Gastroesophageal sphincter (tissue), 4 donors: ENCODE measurements at regions not wholly inside any gene's neighbourhood (a gene's known extent, or its start where the extent isn't known, plus 50 kb on each side); places are given as distances from the start of the nearest gene placed in this dataset.
"Not testable (repeated sequence)": the region's sequence is repeated elsewhere in the genome, so short reads cannot be mapped to it uniquely, and the experiment has no call there.

ENCODE experiments used
- ATAC-seq: fragments of 150-250 bp; one replicate; pipeline ENCODE4 v1.9.1; 2016; ENCODE audit warnings: mild to moderate bottlenecking, moderate library complexity
- H3K27ac ChIP-seq, 4 donors: fragments of 200-600 bp; sonication (generic) in 3 of 4; 1 replicate in 3 of 4; 2 replicates in 1 of 4; pipeline ENCODE4 v1.5.1; 2016 to 2019
- H3K27me3 ChIP-seq: fragments of 200-600 bp; sonication (generic); one replicate; pipeline ENCODE4 v1.5.1; 2019
- H3K36me3 ChIP-seq, 2 donors: fragments of 200-600 bp; sonication (generic); one replicate each; pipeline ENCODE4 v1.5.1; 2019; ENCODE audit warnings: control low read depth in 1 of 2
- H3K4me1 ChIP-seq, 3 donors: fragments of 200-600 bp; sonication (generic); 1 replicate in 2 of 3; 2 replicates in 1 of 3; pipeline ENCODE4 v1.5.1; 2016 to 2019; ENCODE audit warnings: control low read depth in 2 of 3
- H3K4me3 ChIP-seq, 2 donors: fragments of 200-600 bp; sonication (generic); one replicate each; pipeline ENCODE4 v1.5.1; 2019; ENCODE audit warnings: mild to moderate bottlenecking in 1 of 2, moderate library complexity in 1 of 2
- H3K9me3 ChIP-seq, 3 donors: fragments of 200-600 bp; sonication (generic); one replicate each; pipeline ENCODE4 v1.5.1; 2017 to 2019; ENCODE audit warnings: control low read depth in 2 of 3
- EP300 ChIP-seq: sonication (generic); formaldehyde crosslinking; IDR thresholded peaks from one replicate; pipeline ENCODE4 v1.6.1; 2017; ENCODE audit warnings: antibody characterized with exemption, mild to moderate bottlenecking
- POLR2A ChIP-seq, 2 donors: fragments of 450-650 bp; IDR thresholded peaks; one replicate each; pipeline ENCODE4 v1.6.1; 2017; ENCODE audit warnings: antibody characterized with exemption in 2 of 2, mild to moderate bottlenecking in 2 of 2, moderate library complexity in 1 of 2
- POLR2AphosphoS5 ChIP-seq: sonication (generic); formaldehyde crosslinking; IDR thresholded peaks from one replicate; pipeline ENCODE4 v1.6.1; 2017; ENCODE audit warnings: antibody characterized with exemption
- WGBS, 2 donors: methylation state at CpG; one replicate each; pipeline ENCODE4 v1.1.5; 2018; ENCODE audit warnings: low coverage in 1 of 2; 5-methylcytosine and 5-hydroxymethylcytosine counted together
- TF ChIP-seq, protein P1 (sequence below), 4 experiments: fragments of 200-600 bp in 2 of 4; fragments of 450-650 bp in 2 of 4; sonication (generic) in 1 of 4; IDR thresholded peaks; one replicate each; pipeline ENCODE4 v1.5.1; 2017 to 2019; ENCODE audit warnings: antibody characterized with exemption in 4 of 4, mild to moderate bottlenecking in 2 of 4, moderate library complexity in 2 of 4

GRCh38 chr10:36424502-36424901 is 700.9 kb upstream of the ANKRD30A start:
- ATAC-seq, result no peak
- Histone ChIP-seq H3K27me3 (no peaks in the 10 kb centered on the region), H3K4me1 (no peaks in the 10 kb centered on the region), H3K36me3 (no peaks in the 10 kb centered on the region), H3K4me3 (no peak overlapping the region), H3K27ac (no peak overlapping the region), H3K9me3 (no peaks in the 10 kb centered on the region)
- TF ChIP-seq, protein P1, sequence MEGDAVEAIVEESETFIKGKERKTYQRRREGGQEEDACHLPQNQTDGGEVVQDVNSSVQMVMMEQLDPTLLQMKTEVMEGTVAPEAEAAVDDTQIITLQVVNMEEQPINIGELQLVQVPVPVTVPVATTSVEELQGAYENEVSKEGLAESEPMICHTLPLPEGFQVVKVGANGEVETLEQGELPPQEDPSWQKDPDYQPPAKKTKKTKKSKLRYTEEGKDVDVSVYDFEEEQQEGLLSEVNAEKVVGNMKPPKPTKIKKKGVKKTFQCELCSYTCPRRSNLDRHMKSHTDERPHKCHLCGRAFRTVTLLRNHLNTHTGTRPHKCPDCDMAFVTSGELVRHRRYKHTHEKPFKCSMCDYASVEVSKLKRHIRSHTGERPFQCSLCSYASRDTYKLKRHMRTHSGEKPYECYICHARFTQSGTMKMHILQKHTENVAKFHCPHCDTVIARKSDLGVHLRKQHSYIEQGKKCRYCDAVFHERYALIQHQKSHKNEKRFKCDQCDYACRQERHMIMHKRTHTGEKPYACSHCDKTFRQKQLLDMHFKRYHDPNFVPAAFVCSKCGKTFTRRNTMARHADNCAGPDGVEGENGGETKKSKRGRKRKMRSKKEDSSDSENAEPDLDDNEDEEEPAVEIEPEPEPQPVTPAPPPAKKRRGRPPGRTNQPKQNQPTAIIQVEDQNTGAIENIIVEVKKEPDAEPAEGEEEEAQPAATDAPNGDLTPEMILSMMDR (IDR thresholded peaks at IDR 0.05), result no peak
- TF ChIP-seq POLR2A (IDR thresholded peaks at IDR 0.05) (no peak), POLR2AphosphoS5 (no peak), EP300 (no peak)
- 76 to 87% methylated on average over 2 of the region's 2 CpGs for WGBS, 2 donors

DNA sequence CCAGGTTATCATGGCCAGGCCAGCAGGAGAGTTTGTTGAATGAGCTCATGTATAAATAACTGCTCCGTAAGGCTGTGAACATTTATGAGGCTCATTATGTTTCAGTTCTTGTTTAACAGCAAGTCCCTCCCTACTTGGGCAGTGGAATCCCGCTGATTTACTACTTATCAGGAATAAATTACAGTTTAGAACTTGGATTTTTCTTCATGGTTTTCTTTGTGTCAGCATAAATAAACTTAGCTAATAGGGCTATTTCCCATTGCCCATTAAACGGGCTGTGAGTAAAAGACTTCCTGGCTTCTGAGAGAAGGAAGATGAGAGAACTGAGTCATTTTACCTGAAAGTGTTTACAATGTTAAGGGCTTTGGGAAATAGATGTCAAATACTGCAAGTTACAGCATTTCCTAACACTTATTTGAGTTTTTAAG is 701.6 kb upstream of the ANKRD30A start:
- Histone ChIP-seq H3K27ac (no peak overlapping the region), H3K36me3 (no peaks in the 10 kb centered on the region), H3K4me3 (no peak overlapping the region), H3K9me3 (no peaks in the 10 kb centered on the region), H3K27me3 (no peaks in the 10 kb centered on the region), H3K4me1 (no peaks in the 10 kb centered on the region)
- TF ChIP-seq EP300 (no peak), POLR2AphosphoS5 (no peak), POLR2A (IDR thresholded peaks at IDR 0.05) (no peak)
- TF ChIP-seq, protein P1 (IDR thresholded peaks at IDR 0.05), result no peak
- ATAC-seq, result no peak
- WGBS, 2 donors, result 71 to 72% methylated on average over 3 of the region's 3 CpGs

DNA sequence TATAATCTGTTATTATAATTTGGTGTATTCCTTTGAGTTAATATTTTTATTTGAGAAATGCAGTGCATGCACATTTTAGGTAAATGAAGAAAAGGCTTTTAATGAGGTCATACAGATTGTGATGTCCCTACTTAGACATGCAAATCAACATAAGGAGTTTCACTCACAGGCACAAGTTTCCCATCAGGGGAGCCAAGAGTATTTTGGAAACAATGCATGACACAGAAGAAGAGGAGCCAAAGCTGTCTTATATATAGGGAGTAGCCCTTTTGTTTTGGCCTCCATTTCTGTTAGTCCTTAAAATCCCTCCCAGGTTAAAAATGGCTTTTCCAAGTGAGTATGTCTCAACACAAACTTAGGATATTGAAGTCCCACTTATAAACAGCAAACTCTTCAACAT is 703.4 kb upstream of the ANKRD30A start:
- Histone ChIP-seq H3K4me3 (no peak overlapping the region), H3K36me3 (no peaks in the 10 kb centered on the region), H3K9me3 (no peaks in the 10 kb centered on the region), H3K27me3 (no peaks in the 10 kb centered on the region), H3K4me1 (no peaks in the 10 kb centered on the region), H3K27ac (no peak overlapping the region)
- no peak for TF ChIP-seq EP300
- TF ChIP-seq POLR2AphosphoS5, result no peak
- TF ChIP-seq, protein P1 (IDR thresholded peaks at IDR 0.05), result no peak
- TF ChIP-seq POLR2A (IDR thresholded peaks at IDR 0.05), result no peak
- ATAC-seq, result no peak

GRCh38 chr10:36416513-36416912 is 708.9 kb upstream of the ANKRD30A start:
- H3K9me3 ChIP-seq, result no peaks in the 10 kb centered on the region

DNA sequence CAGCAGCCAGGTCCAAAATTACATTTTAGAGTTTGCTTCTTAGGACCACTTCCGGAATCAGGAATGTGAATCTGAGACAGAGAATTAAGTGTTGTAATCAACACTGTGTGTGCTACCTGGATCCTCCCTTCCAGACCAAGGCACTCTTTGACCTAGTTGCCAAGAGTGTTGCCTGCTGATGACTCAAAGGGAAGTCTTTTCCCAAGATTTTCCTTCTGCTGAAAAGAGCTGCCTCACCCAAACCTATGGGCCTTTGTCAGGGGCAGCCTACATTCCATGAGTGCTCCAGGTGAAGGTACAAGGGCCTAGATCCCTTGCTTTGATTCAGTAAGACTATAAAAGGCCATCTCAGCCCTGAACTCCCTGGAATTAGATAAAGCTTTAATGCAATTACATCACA is 712.5 kb upstream of the ANKRD30A start:
- no peaks in the 10 kb centered on the region for H3K27me3 ChIP-seq
- ATAC-seq, result no peak
- WGBS, 2 donors, result no CpG with 5 or more reads among the region's 1 CpG
- H3K27ac ChIP-seq, result no peak overlapping the region
- H3K4me3 ChIP-seq, result no peak overlapping the region
- TF ChIP-seq, protein P1 (IDR thresholded peaks at IDR 0.05), result no peak
- TF ChIP-seq POLR2AphosphoS5, result no peak
- TF ChIP-seq EP300, result no peak
- TF ChIP-seq POLR2A (IDR thresholded peaks at IDR 0.05), result no peak
- H3K4me1 ChIP-seq, result no peaks in the 10 kb centered on the region
- no peaks in the 10 kb centered on the region for H3K9me3 ChIP-seq
- no peaks in the 10 kb centered on the region for H3K36me3 ChIP-seq

More at GRCh38 chr10:36416513-36416912, 708.9 kb upstream of the ANKRD30A start:
- no peak overlapping the region for H3K27ac ChIP-seq
- no peak for ATAC-seq
- no peak for TF ChIP-seq POLR2A (IDR thresholded peaks at IDR 0.05)
- no peak for TF ChIP-seq POLR2AphosphoS5
- TF ChIP-seq, protein P1 (IDR thresholded peaks at IDR 0.05), result no peak
- no peak for TF ChIP-seq EP300
- no peaks in the 10 kb centered on the region for H3K4me1 ChIP-seq
- H3K4me3 ChIP-seq, result no peak overlapping the region
- no peaks in the 10 kb centered on the region for H3K27me3 ChIP-seq
- H3K36me3 ChIP-seq, result no peaks in the 10 kb centered on the region
- WGBS, 2 donors, result 32% methylated on average over 1 of the region's 1 CpG; no CpG with 5 or more reads in 1 of the 2 donors

DNA sequence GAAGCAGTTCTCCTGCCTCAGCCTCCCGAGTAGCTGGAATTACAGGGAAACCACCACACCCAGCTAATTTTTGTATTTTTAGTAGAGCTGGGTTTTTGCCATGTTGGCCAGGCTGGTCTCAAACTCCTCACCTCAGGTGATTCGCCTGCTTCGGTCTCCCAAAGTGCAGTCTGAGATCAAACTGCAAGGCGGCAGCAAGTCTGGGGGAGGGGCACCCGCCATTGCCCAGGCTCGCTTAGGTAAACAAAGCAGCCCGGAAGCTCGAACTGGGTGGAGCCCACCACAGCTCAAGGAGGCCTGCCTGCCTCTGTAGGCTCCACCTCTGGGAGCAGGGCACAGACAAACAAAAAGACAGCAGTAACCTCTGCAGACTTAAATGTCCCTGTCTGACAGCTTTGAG is 725.2 kb upstream of the ANKRD30A start:
- not testable (repeated sequence) for H3K4me1 ChIP-seq, H3K36me3 ChIP-seq, H3K9me3 ChIP-seq, H3K4me3 ChIP-seq, ATAC-seq, H3K27ac ChIP-seq, H3K27me3 ChIP-seq
- 71% methylated on average over 1 of the region's 8 CpGs; no CpG with 5 or more reads in 1 of the 2 donors for WGBS, 2 donors
